Caco-2 (cell line): ENCODE measurements at regions not wholly inside any gene's neighbourhood (a gene's known extent, or its start where the extent isn't known, plus 50 kb on each side); places are given as distances from the start of the nearest gene placed in this dataset.

Experiments used
- BruUV-seq: library from RNA; stranded (reverse); fragments of 400-500 nt; replicated peaks from 2 replicates; lab custom pipeline; 2021; lab: Mats Ljungman, UMichigan
- CTCF ChIA-PET: fragments of 300-600 bp; sonication (Branson Sonifier 250); formaldehyde crosslinking; loops from one replicate; lab custom pipeline; 2022; ENCODE audit warnings: antibody characterized with exemption; lab: Charles Lee
- POLR2A ChIA-PET: fragments of 300-600 bp; sonication (Branson Sonifier 250); formaldehyde crosslinking; loops from one replicate; lab custom pipeline; 2022; ENCODE audit warnings: antibody characterized with exemption; lab: Charles Lee
- DNase-seq, 2 experiments: peaks; one replicate each; pipeline versions ENCODE4 v3.0.0 to v3.0.0-alpha.2; 2020 to 2022
- H3K27me3 ChIP-seq: replicated peaks from 2 replicates; pipeline ENCODE4 v1.6.0; 2011; ENCODE audit warnings: low read length; ENCODE audit not compliant: control insufficient read depth, insufficient read depth
- H3K36me3 ChIP-seq: 2 replicates; pipeline ENCODE4 v1.5.1; 2011; ENCODE audit warnings: low read length; ENCODE audit not compliant: control insufficient read depth, insufficient read depth
- H3K4me1 ChIP-seq: fragments of 250-450 bp; sonication (Bioruptor Pico); 2 replicates; pipeline ENCODE4 v1.5.1; 2020; ENCODE audit warnings: mild to moderate bottlenecking
- H3K4me3 ChIP-seq: 2 replicates; pipeline ENCODE4 v1.5.1; 2011; ENCODE audit warnings: low read depth, mild to moderate bottlenecking, control low read depth, low read length
- H3K9me3 ChIP-seq: fragments of 250-450 bp; sonication (Bioruptor Pico); 2 replicates; pipeline ENCODE4 v1.5.1; 2020; ENCODE audit warnings: mild to moderate bottlenecking, moderate library complexity
- H3K27ac Mint-ChIP-seq: one replicate; pipeline ENCODE4 v1.8.0; 2022; ENCODE audit warnings: mixed read lengths; ENCODE audit not compliant: unreplicated experiment
- H3K27me3 Mint-ChIP-seq: one replicate; pipeline ENCODE4 v1.8.0; 2022; ENCODE audit warnings: mixed read lengths; ENCODE audit not compliant: insufficient read depth, unreplicated experiment
- H3K36me3 Mint-ChIP-seq: one replicate; pipeline ENCODE4 v1.8.0; 2022; ENCODE audit warnings: mild to moderate bottlenecking, mixed read lengths; ENCODE audit not compliant: insufficient read depth, unreplicated experiment
- H3K4me1 Mint-ChIP-seq: one replicate; pipeline ENCODE4 v1.8.0; 2022; ENCODE audit warnings: low read depth, mixed read lengths; ENCODE audit not compliant: unreplicated experiment
- H3K4me3 Mint-ChIP-seq: one replicate; pipeline ENCODE4 v1.8.0; 2022; ENCODE audit warnings: mild to moderate bottlenecking, moderate library complexity, mixed read lengths; ENCODE audit not compliant: unreplicated experiment
- H3K9me3 Mint-ChIP-seq: one replicate; pipeline ENCODE4 v1.8.0; 2022; ENCODE audit warnings: mixed read lengths; ENCODE audit not compliant: unreplicated experiment
- intact Hi-C: fragments of 100-400 bp; cut with micrococcal nuclease; formaldehyde crosslinking; loops from one replicate; pipeline ENCODE4 v1.10.0; 2022; ENCODE audit not compliant: unreplicated experiment
- TF ChIP-seq, protein P1 (sequence below), 2 experiments: fragments of 200-600 bp in 1 of 2; IDR thresholded peaks; 1 replicate in 1 of 2; 2 replicates in 1 of 2; pipeline versions ENCODE4 v1.5.1 to v1.8.0; 2011 to 2022; ENCODE audit warnings: antibody characterized with exemption in 1 of 2, control low read depth in 1 of 2, inconsistent platforms in 1 of 2, low read depth in 1 of 2, low read length in 1 of 2, mild to moderate bottlenecking in 1 of 2, moderate library complexity in 1 of 2; ENCODE audit not compliant: insufficient read depth in 1 of 2, severe bottlenecking in 1 of 2, unreplicated experiment in 1 of 2

DNA sequence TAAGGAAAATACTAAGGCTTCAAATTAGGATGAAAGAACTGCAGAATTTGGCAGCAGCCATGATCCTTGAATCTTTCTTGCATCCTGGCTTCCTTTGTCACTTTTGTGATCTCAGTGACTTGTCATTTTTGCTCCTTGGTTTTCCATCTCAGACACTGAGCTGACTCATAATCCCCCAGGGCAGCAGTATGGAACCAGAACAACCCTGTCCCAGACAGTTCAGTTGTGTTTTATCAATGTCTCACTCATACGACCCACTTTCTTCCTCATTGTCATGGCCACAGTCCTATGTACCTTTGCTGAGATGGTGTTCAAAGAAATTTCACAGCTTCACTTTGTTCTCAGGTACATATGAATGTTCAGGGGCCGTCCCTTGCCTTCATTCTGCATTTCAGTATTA, 488.5 kb upstream of the BTBD3 start:
- BruUV-seq: no TSS peak
- peaks cover 5% of the 10 kb centered on the region; the same call in 1 of the 2 replicates for H3K4me1 ChIP-seq
- H3K4me1 Mint-ChIP-seq: peaks cover 7% of the 10 kb centered on the region
- no peaks in the 10 kb centered on the region for H3K36me3 Mint-ChIP-seq
- TF ChIP-seq, protein P1, sequence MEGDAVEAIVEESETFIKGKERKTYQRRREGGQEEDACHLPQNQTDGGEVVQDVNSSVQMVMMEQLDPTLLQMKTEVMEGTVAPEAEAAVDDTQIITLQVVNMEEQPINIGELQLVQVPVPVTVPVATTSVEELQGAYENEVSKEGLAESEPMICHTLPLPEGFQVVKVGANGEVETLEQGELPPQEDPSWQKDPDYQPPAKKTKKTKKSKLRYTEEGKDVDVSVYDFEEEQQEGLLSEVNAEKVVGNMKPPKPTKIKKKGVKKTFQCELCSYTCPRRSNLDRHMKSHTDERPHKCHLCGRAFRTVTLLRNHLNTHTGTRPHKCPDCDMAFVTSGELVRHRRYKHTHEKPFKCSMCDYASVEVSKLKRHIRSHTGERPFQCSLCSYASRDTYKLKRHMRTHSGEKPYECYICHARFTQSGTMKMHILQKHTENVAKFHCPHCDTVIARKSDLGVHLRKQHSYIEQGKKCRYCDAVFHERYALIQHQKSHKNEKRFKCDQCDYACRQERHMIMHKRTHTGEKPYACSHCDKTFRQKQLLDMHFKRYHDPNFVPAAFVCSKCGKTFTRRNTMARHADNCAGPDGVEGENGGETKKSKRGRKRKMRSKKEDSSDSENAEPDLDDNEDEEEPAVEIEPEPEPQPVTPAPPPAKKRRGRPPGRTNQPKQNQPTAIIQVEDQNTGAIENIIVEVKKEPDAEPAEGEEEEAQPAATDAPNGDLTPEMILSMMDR (IDR thresholded peaks at IDR 0.05; ENCODE audit: insufficient read depth in 1 of 2, low read depth in 1 of 2, low read length in 1 of 2, severe bottlenecking in 1 of 2, unreplicated experiment in 1 of 2): no peak
- H3K27ac Mint-ChIP-seq: no peak overlapping the region
- H3K9me3 ChIP-seq: no peaks in the 10 kb centered on the region; the same call in 1 of the 2 replicates
- H3K9me3 Mint-ChIP-seq: no peaks in the 10 kb centered on the region
- CTCF ChIA-PET: no interaction called here
- no peak overlapping the region for H3K4me3 ChIP-seq
- H3K27me3 Mint-ChIP-seq: no peaks in the 10 kb centered on the region
- no peaks in the 10 kb centered on the region for H3K27me3 ChIP-seq
- no peaks in the 10 kb centered on the region for H3K36me3 ChIP-seq
- H3K4me3 Mint-ChIP-seq: no peak overlapping the region
- no peak for DNase-seq
- POLR2A ChIA-PET: no interaction called here
- intact Hi-C loops: no loop called here

DNA sequence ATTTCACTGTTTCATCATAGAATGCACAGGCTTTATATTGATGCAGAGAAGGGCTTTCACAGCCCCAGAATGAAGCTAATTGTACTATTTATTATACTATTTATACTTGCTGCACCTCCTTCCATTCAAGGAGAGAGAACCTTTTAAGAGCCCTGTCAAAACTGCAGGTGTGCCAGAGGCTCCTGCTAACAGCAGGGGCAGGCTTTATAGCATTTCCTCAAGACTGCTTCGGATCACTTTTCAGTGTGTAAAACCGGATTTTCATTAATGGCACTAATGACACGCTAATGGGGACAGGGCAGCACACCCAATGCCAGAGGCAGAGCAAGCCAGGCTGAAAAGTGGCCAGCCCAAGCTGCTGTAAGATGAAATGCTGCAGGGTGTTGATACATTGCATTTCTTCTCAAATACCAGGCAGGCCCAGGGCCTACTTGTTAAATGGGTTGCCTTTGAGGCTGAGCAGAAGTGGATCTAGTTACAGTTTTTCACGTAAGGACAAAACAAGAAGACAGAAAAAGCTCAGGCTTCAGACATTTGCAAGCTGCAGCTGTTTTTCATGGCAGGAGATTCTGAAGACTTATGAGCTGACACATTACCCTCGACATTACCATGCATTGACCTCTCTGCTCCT, 487.7 kb upstream of the BTBD3 start:
- no peaks in the 10 kb centered on the region for H3K36me3 Mint-ChIP-seq
- H3K4me3 ChIP-seq: no peak overlapping the region
- TF ChIP-seq, protein P1 (IDR thresholded peaks at IDR 0.05; ENCODE audit: insufficient read depth in 1 of 2, low read depth in 1 of 2, low read length in 1 of 2, severe bottlenecking in 1 of 2, unreplicated experiment in 1 of 2): no peak
- no peak for DNase-seq
- intact Hi-C loops: no loop called here
- no peaks in the 10 kb centered on the region for H3K36me3 ChIP-seq
- ChIA-PET CTCF (no interaction called here), POLR2A (no interaction called here)
- H3K27me3 Mint-ChIP-seq: no peaks in the 10 kb centered on the region
- H3K4me3 Mint-ChIP-seq: no peak overlapping the region
- peaks cover 5% of the 10 kb centered on the region; the same call in 1 of the 2 replicates for H3K4me1 ChIP-seq
- H3K27ac Mint-ChIP-seq: no peak overlapping the region
- peaks cover 3% of the 10 kb centered on the region for H3K9me3 ChIP-seq
- no peaks in the 10 kb centered on the region for H3K27me3 ChIP-seq
- H3K4me1 Mint-ChIP-seq: peaks cover 7% of the 10 kb centered on the region
- no TSS peak for BruUV-seq
- peaks cover 7% of the 10 kb centered on the region for H3K9me3 Mint-ChIP-seq

DNA sequence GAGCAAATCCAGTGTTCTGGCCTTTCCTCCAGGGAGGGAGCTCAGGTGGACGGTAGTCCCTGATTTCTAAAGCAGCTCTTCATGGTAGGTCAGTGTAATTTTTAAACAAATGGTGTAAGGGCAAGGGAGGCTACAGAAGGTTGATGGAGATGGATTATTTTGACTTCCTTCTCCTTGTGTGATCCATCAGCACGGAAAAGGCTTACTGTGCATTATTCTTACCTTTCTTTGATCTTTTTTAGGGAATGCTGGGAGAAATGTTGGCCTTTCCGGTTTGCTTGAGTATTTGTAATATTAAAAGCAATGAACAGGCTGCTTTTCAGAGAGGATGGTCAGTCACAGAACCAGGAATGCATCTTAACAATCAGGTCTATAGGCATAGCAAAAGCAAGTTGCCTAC, 487.0 kb upstream of the BTBD3 start:
- H3K27ac Mint-ChIP-seq: no peak overlapping the region
- no peaks in the 10 kb centered on the region for H3K27me3 ChIP-seq
- H3K9me3 ChIP-seq: peaks cover 9% of the 10 kb centered on the region
- no peak for DNase-seq
- H3K36me3 Mint-ChIP-seq: no peaks in the 10 kb centered on the region
- H3K4me1 Mint-ChIP-seq: peaks cover 7% of the 10 kb centered on the region
- no peaks in the 10 kb centered on the region; the same call in 1 of the 2 replicates for H3K36me3 ChIP-seq
- POLR2A ChIA-PET: no interaction called here
- TF ChIP-seq, protein P1 (IDR thresholded peaks at IDR 0.05; ENCODE audit: insufficient read depth in 1 of 2, low read depth in 1 of 2, low read length in 1 of 2, severe bottlenecking in 1 of 2, unreplicated experiment in 1 of 2): no peak
- no peak overlapping the region for H3K4me3 ChIP-seq
- H3K4me1 ChIP-seq: peaks cover 9% of the 10 kb centered on the region; the same call in 1 of the 2 replicates
- no peak overlapping the region for H3K4me3 Mint-ChIP-seq
- intact Hi-C loops: no loop called here
- CTCF ChIA-PET: no interaction called here
- peaks cover 13% of the 10 kb centered on the region for H3K9me3 Mint-ChIP-seq
- no TSS peak for BruUV-seq
- H3K27me3 Mint-ChIP-seq: no peaks in the 10 kb centered on the region
